ENCODE measurements at regions not wholly inside any gene's neighbourhood (a gene's known extent, or its start where the extent isn't known, plus 50 kb on each side); places are given as distances from the start of the nearest gene placed in this dataset.

GRCh38 chr13:91132381-91132780, 215.1 kb upstream of the MIR17HG start:
- Histone ChIP-seq H3K27ac (no peak overlapping the region), H3K36me3 (no peaks in the 10 kb centered on the region), H3K9me3 (no peaks in the 10 kb centered on the region), H3K4me1 (ENCODE audit: control insufficient read depth in 1 of 2, low read depth in 2 of 2) (peaks cover 0 to 34% of the 10 kb centered on the region in 2 donors), H3K27me3 (replicated peaks; ENCODE audit: insufficient read depth) (no peaks in the 10 kb centered on the region), H3K4me3 (no peak overlapping the region)
- no peak for DNase-seq (ENCODE audit: low spot score)
- no peak for ATAC-seq (ENCODE audit: insufficient number of reproducible peaks, low FRiP score, low read depth)
- no peak for TF ChIP-seq CTCF (IDR thresholded peaks at IDR 0.05)

- Histone ChIP-seq H3K27me3 (replicated peaks; ENCODE audit: insufficient read depth) (no peaks in the 10 kb centered on the region), H3K4me3 (no peak overlapping the region), H3K36me3 (no peaks in the 10 kb centered on the region), H3K9me3 (no peaks in the 10 kb centered on the region), H3K27ac (no peak overlapping the region), H3K4me1 (ENCODE audit: control insufficient read depth in 1 of 2, low read depth in 2 of 2) (peaks cover 0 to 38% of the 10 kb centered on the region in 2 donors)
- DNase-seq (ENCODE audit: low spot score) (no peak), ATAC-seq (ENCODE audit: insufficient number of reproducible peaks, low FRiP score, low read depth) (no peak)
- no peak for TF ChIP-seq CTCF (IDR thresholded peaks at IDR 0.05)
Observed at GRCh38 chr13:91132786-91133185, 214.7 kb upstream of the MIR17HG start.

- DNase-seq (ENCODE audit: low spot score) (no peak), ATAC-seq (ENCODE audit: insufficient number of reproducible peaks, low FRiP score, low read depth) (no peak)
- peak; percentile 82 for TF ChIP-seq CTCF (IDR thresholded peaks at IDR 0.05)
Observed at GRCh38 chr13:91133941-91134802, 213.3 kb upstream of the MIR17HG start.

GRCh38 chr13:91134803-91135184, 212.7 kb upstream of the MIR17HG start:
- ATAC-seq (ENCODE audit: insufficient number of reproducible peaks, low FRiP score, low read depth) (no peak), DNase-seq (ENCODE audit: low spot score) (no peak)
- TF ChIP-seq CTCF (IDR thresholded peaks at IDR 0.05): no peak
- H3K27me3 ChIP-seq (replicated peaks; ENCODE audit: insufficient read depth): no peaks in the 10 kb centered on the region
- no peaks in the 10 kb centered on the region for H3K36me3 ChIP-seq
- peaks cover 0 to 41% of the 10 kb centered on the region in 2 donors for H3K4me1 ChIP-seq (ENCODE audit: control insufficient read depth in 1 of 2, low read depth in 2 of 2)
- no peak overlapping the region for H3K27ac ChIP-seq
- no peak overlapping the region for H3K4me3 ChIP-seq
- H3K9me3 ChIP-seq: no peaks in the 10 kb centered on the region

More at GRCh38 chr13:91133941-91134802, 213.3 kb upstream of the MIR17HG start:
- Histone ChIP-seq H3K4me3 (no peak overlapping the region), H3K27me3 (replicated peaks; ENCODE audit: insufficient read depth) (no peaks in the 10 kb centered on the region), H3K27ac (no peak overlapping the region), H3K4me1 (ENCODE audit: control insufficient read depth in 1 of 2, low read depth in 2 of 2) (peaks cover 0 to 41% of the 10 kb centered on the region in 2 donors), H3K9me3 (no peaks in the 10 kb centered on the region), H3K36me3 (no peaks in the 10 kb centered on the region)

GRCh38 chr13:91135376-91135775, 212.1 kb upstream of the MIR17HG start:
- no peak for TF ChIP-seq CTCF (IDR thresholded peaks at IDR 0.05)
- ATAC-seq (ENCODE audit: insufficient number of reproducible peaks, low FRiP score, low read depth) (no peak), DNase-seq (ENCODE audit: low spot score) (no peak)
- Histone ChIP-seq H3K27me3 (replicated peaks; ENCODE audit: insufficient read depth) (no peaks in the 10 kb centered on the region), H3K27ac (no peak overlapping the region), H3K36me3 (no peaks in the 10 kb centered on the region), H3K4me3 (no peak overlapping the region), H3K9me3 (no peaks in the 10 kb centered on the region), H3K4me1 (ENCODE audit: control insufficient read depth in 1 of 2, low read depth in 2 of 2) (peaks cover 0 to 42% of the 10 kb centered on the region in 2 donors)

All from thoracic aorta (tissue), 2 donors.